IPS-15b (cell line): ENCODE measurements at regions not wholly inside any gene's neighbourhood (a gene's known extent, or its start where the extent isn't known, plus 50 kb on each side); places are given as distances from the start of the nearest gene placed in this dataset.

Experiments used
- H3K27me3 ChIP-seq: one replicate; pipeline ENCODE4 v1.6.1; 2013; ENCODE audit warnings: low read length; ENCODE audit not compliant: control insufficient read depth, insufficient read depth
- H3K36me3 ChIP-seq: one replicate; pipeline ENCODE4 v1.6.1; 2013; ENCODE audit warnings: low read length; ENCODE audit not compliant: control insufficient read depth, insufficient read depth
- H3K4me1 ChIP-seq: one replicate; pipeline ENCODE4 v1.6.1; 2013; ENCODE audit warnings: mild to moderate bottlenecking, low read length; ENCODE audit not compliant: control insufficient read depth, insufficient read depth
- H3K4me3 ChIP-seq: one replicate; pipeline ENCODE4 v1.5.1; 2013; ENCODE audit warnings: low read depth, low read length
- H3K9ac ChIP-seq: one replicate; pipeline ENCODE4 v1.6.1; 2013; ENCODE audit warnings: low read depth, mild to moderate bottlenecking, low read length
- H3K9me3 ChIP-seq: one replicate; pipeline ENCODE4 v1.6.1; 2013; ENCODE audit warnings: mild to moderate bottlenecking, low read length; ENCODE audit not compliant: control insufficient read depth, insufficient read depth

DNA sequence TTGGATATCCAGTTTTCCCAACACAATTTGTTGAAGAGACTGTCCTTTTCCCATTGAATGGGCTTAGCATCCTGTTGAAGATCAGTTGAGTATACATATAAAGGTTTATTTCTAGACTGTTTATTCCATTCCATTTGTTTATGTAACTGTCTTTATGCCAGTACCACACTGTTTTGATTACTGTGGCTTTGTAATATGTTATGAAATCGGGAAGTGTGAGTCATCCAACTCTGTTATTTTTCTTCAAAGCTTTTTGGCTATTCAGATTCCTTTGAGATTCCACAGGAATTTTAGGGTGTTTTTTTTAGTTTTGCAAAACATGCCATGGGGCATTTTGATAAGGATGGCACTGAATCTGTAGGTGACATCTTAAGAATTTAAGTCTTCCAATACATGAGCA, 188.3 kb downstream of the BMP7 start:
- Histone ChIP-seq H3K9me3 (no peaks in the 10 kb centered on the region), H3K4me1 (no peaks in the 10 kb centered on the region), H3K36me3 (no peaks in the 10 kb centered on the region), H3K27me3 (no peaks in the 10 kb centered on the region), H3K4me3 (no peak overlapping the region), H3K9ac (no peak overlapping the region)

- Histone ChIP-seq H3K9me3 (no peaks in the 10 kb centered on the region), H3K4me1 (no peaks in the 10 kb centered on the region), H3K9ac (no peak overlapping the region), H3K4me3 (no peak overlapping the region), H3K36me3 (no peaks in the 10 kb centered on the region), H3K27me3 (no peaks in the 10 kb centered on the region)
Observed at GRCh38 chr20:57079031-57080005, 187.1 kb downstream of the BMP7 start.

- Histone ChIP-seq H3K4me1 (no peaks in the 10 kb centered on the region), H3K9ac (no peak overlapping the region), H3K9me3 (no peaks in the 10 kb centered on the region), H3K36me3 (no peaks in the 10 kb centered on the region), H3K4me3 (no peak overlapping the region), H3K27me3 (no peaks in the 10 kb centered on the region)
Observed at GRCh38 chr20:57080796-57081195, 185.6 kb downstream of the BMP7 start.

- Histone ChIP-seq H3K9me3 (no peaks in the 10 kb centered on the region), H3K9ac (no peak overlapping the region), H3K4me3 (no peak overlapping the region), H3K4me1 (no peaks in the 10 kb centered on the region), H3K27me3 (no peaks in the 10 kb centered on the region), H3K36me3 (no peaks in the 10 kb centered on the region)
Observed at GRCh38 chr20:57082357-57082945, 184.0 kb downstream of the BMP7 start.

GRCh38 chr20:57083072-57083471, 183.4 kb downstream of the BMP7 start:
- H3K4me3 ChIP-seq: no peak overlapping the region
- H3K9ac ChIP-seq: no peak overlapping the region
- H3K36me3 ChIP-seq: no peaks in the 10 kb centered on the region
- no peaks in the 10 kb centered on the region for H3K9me3 ChIP-seq
- no peaks in the 10 kb centered on the region for H3K27me3 ChIP-seq
- H3K4me1 ChIP-seq: no peaks in the 10 kb centered on the region

DNA sequence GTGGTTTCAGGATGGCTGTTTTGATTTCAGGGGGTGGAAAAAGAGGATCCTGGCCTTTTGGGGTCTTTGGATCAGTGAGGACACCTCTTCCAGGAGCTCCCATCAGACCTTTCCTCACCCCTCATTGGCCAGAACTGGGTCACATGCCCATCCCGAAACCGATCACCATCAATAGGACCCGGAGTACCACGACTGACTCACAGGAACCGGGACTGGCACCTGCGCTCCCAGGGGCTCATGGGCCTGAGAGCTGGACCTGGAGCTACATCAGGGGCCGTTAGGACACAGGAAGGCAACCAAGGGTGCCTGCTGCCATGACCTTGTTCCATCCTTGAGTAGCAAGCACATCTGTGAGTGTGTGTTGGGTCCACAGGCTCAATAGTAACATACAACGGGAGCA, 180.4 kb downstream of the BMP7 start:
- H3K36me3 ChIP-seq: no peaks in the 10 kb centered on the region

GRCh38 chr20:57087102-57087501, 179.3 kb downstream of the BMP7 start:
- H3K36me3 ChIP-seq: no peaks in the 10 kb centered on the region
- H3K4me1 ChIP-seq: no peaks in the 10 kb centered on the region
- H3K4me3 ChIP-seq: no peak overlapping the region
- no peak overlapping the region for H3K9ac ChIP-seq
- H3K9me3 ChIP-seq: no peaks in the 10 kb centered on the region
- H3K27me3 ChIP-seq: peaks cover 8% of the 10 kb centered on the region

More for the DNA sequence above, 180.4 kb downstream of the BMP7 start:
- no peak overlapping the region for H3K4me3 ChIP-seq
- no peaks in the 10 kb centered on the region for H3K4me1 ChIP-seq
- no peaks in the 10 kb centered on the region for H3K27me3 ChIP-seq
- H3K9ac ChIP-seq: no peak overlapping the region
- H3K9me3 ChIP-seq: no peaks in the 10 kb centered on the region

DNA sequence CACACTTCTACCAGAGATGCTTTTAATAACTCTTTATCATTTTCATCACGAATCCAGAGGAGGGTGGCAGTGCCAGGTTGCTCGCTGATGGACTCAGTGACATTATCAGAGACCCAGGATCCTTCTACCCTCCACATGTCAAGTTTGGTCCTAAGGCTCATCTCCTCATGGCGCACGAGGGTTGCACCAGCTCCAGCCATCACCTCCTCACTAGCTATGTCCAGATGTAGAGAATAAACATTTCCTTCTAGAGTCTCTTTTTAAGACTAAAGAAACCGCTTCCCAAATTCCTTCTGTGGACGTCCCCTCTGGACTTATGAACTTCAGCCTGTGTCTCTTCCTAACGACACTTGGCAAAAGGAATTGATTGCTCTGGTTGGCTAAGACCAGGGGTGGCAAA, 178.7 kb downstream of the BMP7 start:
- Histone ChIP-seq H3K4me3 (no peak overlapping the region), H3K27me3 (peaks cover 10% of the 10 kb centered on the region), H3K9me3 (no peaks in the 10 kb centered on the region), H3K4me1 (no peaks in the 10 kb centered on the region), H3K36me3 (no peaks in the 10 kb centered on the region), H3K9ac (no peak overlapping the region)

DNA sequence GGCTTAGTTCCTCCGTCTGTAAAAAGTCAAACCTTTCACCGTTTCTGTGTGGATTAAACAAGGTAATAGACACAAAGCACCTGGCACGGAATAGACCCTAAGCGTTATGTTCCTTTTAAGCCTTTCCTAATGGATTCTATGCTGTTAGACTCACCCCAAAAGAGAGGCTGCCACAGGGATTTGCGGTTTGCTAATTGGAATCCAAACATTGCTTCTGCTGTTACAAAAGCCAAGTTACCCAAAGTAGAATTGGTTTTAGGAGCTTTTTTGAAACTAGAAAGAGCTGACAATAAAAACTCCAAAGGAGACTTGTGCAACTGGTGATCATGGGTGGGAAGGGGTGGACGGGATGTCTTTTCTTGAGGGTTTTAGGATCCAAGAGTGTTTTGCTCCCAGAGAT, 178.0 kb downstream of the BMP7 start:
- H3K4me3 ChIP-seq: no peak overlapping the region
- no peak overlapping the region for H3K9ac ChIP-seq
- H3K4me1 ChIP-seq: no peaks in the 10 kb centered on the region
- H3K36me3 ChIP-seq: no peaks in the 10 kb centered on the region
- peaks cover 10% of the 10 kb centered on the region for H3K27me3 ChIP-seq
- no peaks in the 10 kb centered on the region for H3K9me3 ChIP-seq

- Histone ChIP-seq H3K9me3 (no peaks in the 10 kb centered on the region), H3K36me3 (no peaks in the 10 kb centered on the region), H3K4me3 (peak overlapping the region; percentile 43), H3K9ac (no peak overlapping the region), H3K27me3 (peaks cover 10% of the 10 kb centered on the region), H3K4me1 (no peaks in the 10 kb centered on the region)
Observed at GRCh38 chr20:57089699-57090144, 176.7 kb downstream of the BMP7 start.

GRCh38 chr20:57090590-57091560, 175.6 kb downstream of the BMP7 start:
- Histone ChIP-seq H3K36me3 (no peaks in the 10 kb centered on the region), H3K27me3 (peaks cover 10% of the 10 kb centered on the region), H3K9me3 (no peaks in the 10 kb centered on the region), H3K4me1 (no peaks in the 10 kb centered on the region), H3K4me3 (no peak overlapping the region), H3K9ac (no peak overlapping the region)
